H4 (cell line): ENCODE measurements at regions not wholly inside any gene's neighbourhood (a gene's known extent, or its start where the extent isn't known, plus 50 kb on each side); places are given as distances from the start of the nearest gene placed in this dataset.

Source experiments
- DNase-seq: peaks from one replicate; pipeline ENCODE4 v3.0.0-alpha.2; 2015; ENCODE audit warnings: low spot score

- DNase-seq: no peak
These were observed 214.5 kb downstream of the SEC61B start for GRCh38 chr9:99436616-99437015.

GRCh38 chr9:99437145-99437544 lies 215.1 kb downstream of the SEC61B start:
- DNase-seq: no peak

DNA sequence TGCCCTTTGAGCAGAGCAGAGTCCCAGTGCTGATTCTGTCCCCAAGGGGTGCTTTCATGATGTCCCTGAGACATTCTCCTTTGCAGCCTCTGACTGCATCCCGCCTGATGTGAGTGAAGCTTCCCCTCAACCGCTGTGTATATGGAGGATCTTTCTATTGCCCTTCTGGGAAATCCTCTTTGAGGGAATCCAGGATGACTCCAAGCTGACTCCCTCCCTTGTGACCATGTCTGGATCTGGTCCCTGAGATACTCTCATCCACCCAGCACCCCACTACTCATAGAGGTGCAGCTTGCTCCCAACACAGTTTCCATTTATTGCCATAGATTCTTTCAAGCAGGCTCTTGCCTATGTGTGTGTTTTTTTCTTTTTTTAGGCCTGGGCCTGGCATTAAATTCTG lies 216.5 kb downstream of the SEC61B start:
- DNase-seq: no peak

GRCh38 chr9:99441829-99442228 lies 219.7 kb downstream of the SEC61B start:
- no peak for DNase-seq

- DNase-seq: peak; percentile 16
These were observed 223.3 kb downstream of the SEC61B start for GRCh38 chr9:99445371-99445891.

DNA sequence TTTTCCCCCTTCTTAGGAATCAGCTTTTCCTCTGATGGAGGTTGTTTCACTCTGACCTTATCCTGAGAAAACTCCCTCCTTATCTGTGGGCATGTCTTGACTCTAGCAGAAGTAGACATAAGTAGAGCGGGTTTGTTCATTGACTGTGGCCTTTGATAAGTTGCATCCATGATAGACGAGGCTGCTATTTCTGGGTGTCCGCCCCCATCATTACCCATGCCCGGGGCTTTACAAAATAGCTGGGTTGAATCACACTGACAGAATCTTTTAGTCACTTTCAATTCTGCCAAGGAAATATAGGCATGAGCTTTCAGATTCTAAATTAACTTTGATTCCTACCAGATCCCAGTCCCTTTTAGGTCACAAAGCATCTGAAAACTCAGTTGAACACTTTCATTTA lies 223.8 kb downstream of the SEC61B start:
- no peak for DNase-seq

GRCh38 chr9:99447951-99448350 lies 225.9 kb downstream of the SEC61B start:
- no peak for DNase-seq

DNA sequence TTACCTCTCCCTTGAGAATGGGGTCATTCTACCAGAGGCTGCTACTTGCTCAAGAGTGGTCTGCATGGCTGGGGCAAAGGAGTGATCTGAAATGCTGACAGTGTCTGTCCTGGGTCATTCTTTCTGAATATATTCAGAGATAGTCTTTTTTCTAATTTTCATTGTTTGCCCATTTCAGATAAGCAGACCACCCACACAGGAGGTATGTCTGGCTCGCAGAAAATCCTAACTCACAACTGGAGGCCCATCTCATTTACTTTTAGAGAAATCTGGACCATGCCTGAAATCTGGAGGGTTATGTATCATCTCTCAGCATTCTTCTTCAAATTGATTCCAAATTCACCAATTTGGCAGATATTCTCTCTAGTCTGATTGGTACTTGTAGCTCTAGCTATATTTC lies 227.6 kb downstream of the SEC61B start:
- DNase-seq: no peak

GRCh38 chr9:99451112-99451606 lies 229.1 kb downstream of the SEC61B start:
- no peak for DNase-seq

DNA sequence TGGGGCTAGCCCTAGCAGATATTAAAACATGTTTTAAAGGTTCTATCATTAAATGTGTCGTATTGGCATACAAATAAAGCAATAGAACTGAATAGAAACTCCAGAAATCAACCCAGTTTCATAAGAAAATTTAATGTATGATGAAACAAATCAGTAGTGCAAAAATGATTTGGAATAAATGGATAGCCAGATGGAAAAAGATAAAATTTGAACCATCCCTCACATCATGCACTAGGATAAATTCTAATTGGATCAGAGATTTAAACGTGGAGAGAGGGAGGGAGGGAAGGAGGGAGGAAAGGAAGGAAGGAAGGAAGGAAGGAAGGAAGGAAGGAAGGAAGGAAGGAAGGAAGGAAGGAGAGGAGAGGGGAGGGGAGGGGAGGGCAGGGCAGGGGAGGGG lies 235.3 kb downstream of the SEC61B start:
- no peak for DNase-seq

DNA sequence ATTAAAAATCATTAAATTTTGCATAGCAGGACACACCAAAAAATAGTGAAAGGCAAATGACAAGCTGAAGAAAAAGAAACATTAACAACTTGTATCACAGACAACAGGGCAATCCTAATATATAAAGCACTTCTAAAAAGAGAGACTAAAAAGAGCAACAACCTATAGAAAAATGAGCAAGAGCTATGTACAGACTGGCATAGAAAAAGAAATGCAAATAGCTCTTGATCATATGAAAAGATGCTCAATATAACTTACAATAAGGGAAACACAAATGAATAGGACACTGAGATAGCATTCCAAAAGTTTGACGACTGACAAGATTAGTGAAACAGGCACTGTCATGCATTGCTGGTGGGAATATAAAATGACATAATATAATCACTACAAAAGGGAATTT lies 235.9 kb downstream of the SEC61B start:
- DNase-seq: no peak

DNA sequence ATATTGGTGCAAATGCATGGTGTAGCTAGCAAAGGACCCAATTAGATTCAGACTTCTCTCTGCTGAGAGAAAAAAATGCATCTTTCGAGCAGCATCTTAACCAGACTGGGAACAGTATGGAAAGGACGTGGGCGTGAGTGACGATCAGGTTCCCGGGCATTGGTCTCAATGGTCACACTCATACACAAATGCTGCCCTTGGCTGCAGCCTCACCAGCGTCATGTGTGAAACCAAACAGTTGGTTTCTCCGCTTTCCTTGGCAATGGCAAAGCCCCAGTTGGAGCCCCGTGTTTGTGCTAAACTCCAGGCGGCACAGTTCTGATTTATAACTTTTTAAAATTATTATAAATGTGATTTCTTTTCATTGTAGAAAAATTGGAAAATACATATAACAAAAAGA lies 237.8 kb downstream of the SEC61B start:
- no peak for DNase-seq

DNA sequence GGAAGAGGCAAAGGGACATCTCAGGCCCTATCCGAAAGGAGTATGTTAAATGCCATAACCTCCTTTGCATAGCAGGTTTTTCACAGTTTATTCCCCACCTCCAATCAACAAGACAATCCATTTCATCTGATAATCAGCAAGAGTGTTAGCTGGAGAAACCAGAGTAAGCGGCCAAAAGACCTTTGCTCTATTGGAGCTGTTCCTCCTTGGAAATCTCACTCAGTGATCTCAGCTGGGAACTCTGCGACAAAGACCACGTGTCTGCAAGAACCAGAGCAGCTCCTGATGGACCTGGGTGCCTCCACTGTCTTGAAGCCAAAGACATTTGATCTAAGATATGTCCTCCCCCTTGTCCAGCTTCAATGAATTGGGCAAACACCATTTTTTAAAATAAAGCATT lies 241.0 kb downstream of the SEC61B start:
- DNase-seq: no peak

DNA sequence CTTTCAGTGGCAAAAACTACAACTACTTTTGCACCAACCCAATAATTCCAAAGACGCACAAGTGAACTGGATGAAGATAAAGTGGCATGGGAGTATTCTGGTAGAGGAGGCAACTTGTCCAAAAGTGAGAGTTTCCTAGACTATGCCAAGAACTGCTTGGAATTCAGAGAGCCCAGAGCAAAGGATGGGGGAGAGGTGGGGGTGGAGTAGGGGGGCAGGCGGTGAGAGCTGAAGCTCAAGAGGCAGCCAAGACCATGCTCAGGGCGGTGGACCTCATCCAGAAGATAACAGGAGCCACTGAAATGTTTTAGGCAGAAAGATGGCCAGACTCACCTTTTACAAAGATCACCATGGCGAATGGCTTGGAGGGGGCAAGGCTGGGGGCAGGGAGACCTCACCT lies 242.5 kb downstream of the SEC61B start:
- no peak for DNase-seq

DNA sequence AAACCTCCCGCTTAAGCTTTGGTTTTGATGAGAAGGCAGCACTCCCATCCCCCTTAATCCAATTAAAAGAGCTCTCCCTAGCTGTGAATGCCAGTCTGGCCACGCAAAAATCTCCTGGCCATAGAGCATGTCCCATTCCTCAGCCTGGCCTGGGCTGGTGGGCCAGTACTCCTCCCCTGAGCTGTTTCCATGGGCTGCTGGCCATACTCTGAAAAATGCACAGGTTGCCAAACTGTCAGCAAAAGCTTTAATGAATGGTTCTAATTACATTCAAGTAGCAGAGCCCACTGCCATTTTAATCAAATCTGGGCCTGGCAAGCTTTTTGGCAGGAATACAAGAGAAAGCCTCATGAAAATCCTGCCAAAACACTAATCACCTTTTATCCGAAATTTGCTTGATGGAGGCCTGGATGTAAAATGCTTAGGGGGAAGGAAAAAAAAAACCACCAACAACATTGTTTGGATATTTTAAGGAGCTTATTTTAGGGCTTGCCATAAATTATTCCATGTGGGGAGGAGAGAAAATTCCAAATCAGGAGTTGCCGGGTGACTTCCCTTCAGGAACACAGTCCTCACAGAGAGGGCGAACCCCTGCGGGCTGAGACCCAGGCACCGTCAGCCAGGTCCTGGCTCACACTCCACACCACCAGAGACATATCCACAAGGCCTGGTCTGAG lies 243.3 kb downstream of the SEC61B start:
- no peak for DNase-seq

GRCh38 chr9:99466104-99466503 lies 244.0 kb downstream of the SEC61B start:
- DNase-seq: no peak

- no peak for DNase-seq
These were observed 244.7 kb downstream of the SEC61B start for GRCh38 chr9:99466781-99467180.

DNA sequence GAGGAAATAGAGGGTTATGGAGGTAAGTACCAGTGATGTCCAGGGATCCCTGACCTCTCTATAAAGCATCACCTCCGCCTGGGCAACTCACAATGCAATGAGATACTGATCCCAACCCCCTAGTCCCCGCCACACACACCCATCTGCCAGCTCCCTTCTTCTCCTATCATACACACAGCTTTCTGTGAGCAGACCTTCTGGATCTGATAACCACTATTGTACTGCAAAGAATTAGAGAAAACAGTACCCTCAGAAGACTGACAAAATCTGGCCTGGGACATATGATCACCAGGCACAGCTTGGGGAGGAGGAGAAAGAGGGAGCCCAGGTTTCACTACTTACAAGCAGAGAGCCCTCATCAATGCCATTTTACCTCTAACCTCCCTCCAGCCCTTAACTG lies 249.0 kb downstream of the SEC61B start:
- no peak for DNase-seq

DNA sequence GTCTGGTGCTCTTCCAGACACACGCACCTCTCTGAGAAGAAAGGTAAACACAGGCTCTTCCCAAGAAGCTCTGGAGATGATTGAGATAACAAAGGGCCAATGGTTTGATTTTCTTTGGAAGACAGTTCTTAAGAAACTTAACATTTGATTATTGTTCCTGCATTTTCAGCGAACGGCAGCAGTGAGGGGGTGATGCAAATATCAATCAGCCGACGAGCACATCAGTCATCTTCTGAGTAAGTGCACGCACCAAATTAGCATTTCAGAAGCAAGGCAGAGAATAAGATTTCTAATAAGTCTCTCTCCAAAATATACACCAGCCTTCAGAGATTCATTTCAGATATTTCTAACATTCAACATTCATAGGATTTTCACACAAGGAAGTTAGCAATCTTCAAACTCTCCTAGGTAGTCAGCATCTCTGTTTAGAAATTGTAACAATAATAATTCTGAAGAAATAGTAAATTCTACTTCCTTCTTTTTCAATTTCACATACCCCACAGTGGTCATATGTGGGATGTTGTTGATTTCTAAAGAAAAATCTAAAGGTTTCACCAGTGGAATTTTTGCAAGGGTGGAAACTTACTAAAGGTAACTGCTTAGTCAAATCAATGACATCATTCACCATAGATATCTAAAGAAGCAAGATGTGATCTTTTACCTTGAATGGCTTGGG lies 250.3 kb downstream of the SEC61B start:
- DNase-seq: no peak

DNA sequence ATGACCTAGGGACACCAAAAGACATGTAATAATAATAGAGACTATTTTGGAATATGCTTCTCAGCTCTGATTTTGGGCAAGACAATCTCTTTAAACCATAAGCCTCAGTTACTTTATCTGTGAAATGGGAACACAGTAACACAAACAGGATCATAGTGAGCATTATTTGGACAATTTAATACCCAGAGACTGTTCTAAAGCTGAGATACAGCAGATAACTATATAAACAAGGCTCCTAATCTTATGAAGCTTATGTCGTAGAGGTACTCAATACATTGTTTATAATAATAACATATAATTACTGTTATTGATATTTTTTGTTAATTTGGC lies 250.8 kb downstream of the SEC61B start:
- no peak for DNase-seq

- no peak for DNase-seq
These were observed 252.1 kb downstream of the SEC61B start for GRCh38 chr9:99474186-99474585.

DNA sequence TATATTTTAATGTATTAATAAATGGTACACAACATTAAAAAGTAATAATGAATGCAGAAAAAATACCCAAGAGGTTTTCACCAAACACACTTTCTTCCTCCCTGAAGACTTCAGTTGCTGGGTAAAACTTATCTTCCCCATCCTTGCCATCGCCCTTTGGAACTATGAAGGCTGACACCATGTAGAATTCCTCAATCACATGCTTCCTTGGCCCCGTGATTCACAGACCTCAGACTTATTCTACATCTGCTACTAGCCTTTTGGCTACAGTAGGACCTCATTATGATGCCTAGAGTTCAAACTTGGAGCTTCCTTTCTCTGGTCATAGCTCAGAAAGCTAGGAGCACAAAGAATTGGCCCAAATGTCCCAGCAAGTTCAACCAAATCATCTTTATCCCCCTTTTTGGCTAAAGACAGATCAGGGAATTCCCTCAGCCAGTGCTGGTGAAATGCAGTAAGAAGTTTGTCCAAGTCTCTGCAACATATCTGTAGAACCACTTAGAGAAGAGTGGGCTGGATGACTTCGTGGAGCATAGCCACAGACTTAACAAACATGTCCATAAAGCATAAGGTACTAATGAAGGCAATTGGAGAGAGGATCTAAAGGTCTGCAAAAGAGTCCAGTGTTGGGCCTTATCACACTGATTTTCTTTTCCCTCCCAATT lies 253.5 kb downstream of the SEC61B start:
- DNase-seq: no peak

DNA sequence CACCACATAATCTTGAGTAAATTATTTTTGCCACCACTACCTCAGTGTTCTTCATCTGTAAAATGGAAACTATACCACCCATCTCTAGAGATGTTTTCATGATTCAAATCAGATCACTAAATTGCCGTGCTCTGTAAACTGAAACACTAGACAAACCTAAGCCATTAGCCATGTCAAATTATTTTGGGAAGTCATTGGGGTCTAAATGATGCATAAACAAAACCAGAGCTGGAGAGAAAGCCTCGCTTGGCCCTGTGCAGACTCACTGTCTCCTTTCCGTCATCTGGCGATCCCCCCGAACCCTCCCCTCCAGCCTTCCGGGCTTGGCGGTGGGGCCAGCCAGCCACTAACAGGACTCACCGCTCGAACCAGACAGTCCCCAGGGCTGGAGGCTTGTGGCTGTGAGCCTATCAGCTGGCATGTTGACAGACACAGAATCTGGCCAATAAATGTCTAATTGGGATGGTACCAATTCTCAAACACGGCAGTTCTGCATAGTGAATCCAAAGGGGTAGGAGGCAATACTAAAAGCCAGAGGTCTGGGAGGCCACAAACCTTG lies 256.5 kb downstream of the SEC61B start:
- no peak for DNase-seq
